ENCODE measurements at regions not wholly inside any gene's neighbourhood (a gene's known extent, or its start where the extent isn't known, plus 50 kb on each side); places are given as distances from the start of the nearest gene placed in this dataset.

DNA sequence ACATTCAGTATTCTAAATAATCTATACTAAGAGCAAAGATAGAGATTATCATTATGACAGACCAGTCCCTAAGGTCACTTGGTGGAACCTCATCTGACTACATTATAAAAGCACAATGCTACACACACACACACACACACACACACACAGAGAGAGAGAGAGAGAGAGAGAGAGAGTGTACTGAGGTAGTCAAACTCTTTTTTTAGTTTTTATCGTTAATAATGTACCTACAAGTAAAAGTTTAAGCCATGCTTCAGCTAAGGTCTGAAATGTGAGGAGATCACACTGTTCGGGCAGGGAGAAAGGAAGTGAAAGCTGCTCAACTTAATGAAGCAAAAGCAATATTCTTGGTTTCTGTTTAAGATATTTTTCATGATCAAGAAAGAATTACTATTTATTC is 75.8 kb upstream of the CCDC160 start:
- TF ChIP-seq TCF7 (IDR thresholded peaks at IDR 0.05; ENCODE audit: borderline replicate concordance), result no peak
- no peak for TF ChIP-seq ZFP30 (CRISPR knock-in tag; IDR thresholded peaks at IDR 0.05; ENCODE audit: borderline replicate concordance)
- TF ChIP-seq FOSL1 (tag; conservative IDR thresholded peaks at IDR 0.05), result no peak
- TF ChIP-seq, protein P1, sequence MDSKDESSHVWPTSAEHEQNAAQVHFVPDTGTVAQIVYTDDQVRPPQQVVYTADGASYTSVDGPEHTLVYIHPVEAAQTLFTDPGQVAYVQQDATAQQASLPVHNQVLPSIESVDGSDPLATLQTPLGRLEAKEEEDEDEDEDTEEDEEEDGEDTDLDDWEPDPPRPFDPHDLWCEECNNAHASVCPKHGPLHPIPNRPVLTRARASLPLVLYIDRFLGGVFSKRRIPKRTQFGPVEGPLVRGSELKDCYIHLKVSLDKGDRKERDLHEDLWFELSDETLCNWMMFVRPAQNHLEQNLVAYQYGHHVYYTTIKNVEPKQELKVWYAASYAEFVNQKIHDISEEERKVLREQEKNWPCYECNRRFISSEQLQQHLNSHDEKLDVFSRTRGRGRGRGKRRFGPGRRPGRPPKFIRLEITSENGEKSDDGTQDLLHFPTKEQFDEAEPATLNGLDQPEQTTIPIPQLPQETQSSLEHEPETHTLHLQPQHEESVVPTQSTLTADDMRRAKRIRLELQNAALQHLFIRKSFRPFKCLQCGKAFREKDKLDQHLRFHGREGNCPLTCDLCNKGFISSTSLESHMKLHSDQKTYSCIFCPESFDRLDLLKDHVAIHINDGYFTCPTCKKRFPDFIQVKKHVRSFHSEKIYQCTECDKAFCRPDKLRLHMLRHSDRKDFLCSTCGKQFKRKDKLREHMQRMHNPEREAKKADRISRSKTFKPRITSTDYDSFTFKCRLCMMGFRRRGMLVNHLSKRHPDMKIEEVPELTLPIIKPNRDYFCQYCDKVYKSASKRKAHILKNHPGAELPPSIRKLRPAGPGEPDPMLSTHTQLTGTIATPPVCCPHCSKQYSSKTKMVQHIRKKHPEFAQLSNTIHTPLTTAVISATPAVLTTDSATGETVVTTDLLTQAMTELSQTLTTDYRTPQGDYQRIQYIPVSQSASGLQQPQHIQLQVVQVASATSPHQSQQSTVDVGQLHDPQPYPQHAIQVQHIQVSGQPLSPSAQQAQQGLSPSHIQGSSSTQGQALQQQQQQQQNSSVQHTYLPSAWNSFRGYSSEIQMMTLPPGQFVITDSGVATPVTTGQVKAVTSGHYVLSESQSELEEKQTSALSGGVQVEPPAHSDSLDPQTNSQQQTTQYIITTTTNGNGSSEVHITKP (IDR thresholded peaks at IDR 0.05; ENCODE audit: partially characterized antibody), result no peak
- TF ChIP-seq ZNF197 (CRISPR knock-in tag; IDR thresholded peaks at IDR 0.05; ENCODE audit: low read depth), result no peak
- TF ChIP-seq XRCC4 (IDR thresholded peaks at IDR 0.05; ENCODE audit: extremely low read depth, insufficient read depth, insufficient read length), result no peak
- no peak for TF ChIP-seq MAFG (tag; conservative IDR thresholded peaks at IDR 0.05)
- no peak for TF ChIP-seq BRD9 (IDR thresholded peaks at IDR 0.05; ENCODE audit: low read depth, partially characterized antibody)
- no peak for TF ChIP-seq ZFPM2 (CRISPR knock-in tag; IDR thresholded peaks at IDR 0.05)
- no peak for TF ChIP-seq LEF1 (IDR thresholded peaks at IDR 0.05)
- no peaks in the 10 kb centered on the region for H3K4me1 ChIP-seq (replicated peaks in 1 of 2; ENCODE audit: control insufficient read depth in 2 of 2, insufficient read depth in 2 of 2, low read length in 2 of 2)
- H3K9ac ChIP-seq (ENCODE audit: insufficient read depth in 1 of 2, low read depth in 2 of 2, low read length in 2 of 2), result no peak overlapping the region
- no peaks in the 10 kb centered on the region for H3K27me3 ChIP-seq (ENCODE audit: control insufficient read depth in 2 of 2, insufficient read depth in 2 of 2, low read length in 2 of 2)
- no peak overlapping the region for H3K4me3 ChIP-seq
- in situ Hi-C loops (cut with MboI), result no loop called here
- no peaks in the 10 kb centered on the region for H3K9me3 ChIP-seq (replicated peaks; ENCODE audit: control insufficient read depth, insufficient read depth, low read depth, low read length)
- POLR2A ChIA-PET, result no interaction called here
- H3K9me1 ChIP-seq (ENCODE audit: control insufficient read depth, insufficient read depth, low read length), result no peaks in the 10 kb centered on the region
- ATAC-seq, result no peak
- H3K27ac ChIP-seq (ENCODE audit: extremely low read depth, low read depth, low read length), result no peak overlapping the region
- no peaks in the 10 kb centered on the region for H3K36me3 ChIP-seq (ENCODE audit: control insufficient read depth, insufficient read depth, low read length)
- H3K4me2 ChIP-seq (ENCODE audit: insufficient read depth, low read length), result no peak overlapping the region
- no peak overlapping the region for H2AFZ ChIP-seq (ENCODE audit: low read depth, low read length)
- CTCF ChIA-PET (ENCODE audit: low intra/inter-chr PET ratio), result no interaction called here
- no peaks in the 10 kb centered on the region for H3K79me2 ChIP-seq (ENCODE audit: control insufficient read depth, insufficient read depth, low read length)
- 0% methylated on average over 2 of the region's 2 CpGs for WGBS (ENCODE audit: insufficient coverage, low coverage, missing lambda C conversion rate)
- no peaks in the 10 kb centered on the region for H4K20me1 ChIP-seq (replicated peaks; ENCODE audit: control insufficient read depth, insufficient read depth, low read length)
- intact Hi-C loops (cut with micrococcal nuclease), result no loop called here
- DNase-seq (ENCODE audit: extremely low read depth in 1 of 4, low spot score in 3 of 4), result no peak
- no peak for FAIRE-seq
- BruUV-seq (replicated peaks), result no TSS peak

Measured in K562 (cell line).